Neural cell (in vitro differentiated cells): ENCODE measurements at regions not wholly inside any gene's neighbourhood (a gene's known extent, or its start where the extent isn't known, plus 50 kb on each side); places are given as distances from the start of the nearest gene placed in this dataset.

Experiments
- EP300 ChIP-seq: fragments of 450-650 bp; conservative IDR thresholded peaks from 2 replicates; pipeline ENCODE4 v1.6.1; 2014; ENCODE audit warnings: antibody characterized with exemption, mild to moderate bottlenecking, moderate library complexity; ENCODE audit not compliant: poor library complexity, severe bottlenecking
- EZH2 ChIP-seq: fragments of 200-600, 300-800 bp; shearing (Covaris generic), sonication (generic); IDR thresholded peaks from 2 replicates; pipeline ENCODE4 v1.6.1; 2014; ENCODE audit warnings: antibody characterized with exemption, low read length, borderline replicate concordance, mild to moderate bottlenecking; ENCODE audit not compliant: insufficient read depth, poor library complexity, severe bottlenecking
- MXI1 ChIP-seq: fragments of 450-650 bp; conservative IDR thresholded peaks from 2 replicates; pipeline ENCODE4 v1.6.1; 2014; ENCODE audit warnings: antibody characterized with exemption, mild to moderate bottlenecking; ENCODE audit not compliant: poor library complexity, severe bottlenecking
- POLR2AphosphoS5 ChIP-seq: IDR thresholded peaks from 2 replicates; pipeline ENCODE4 v1.6.1; 2012
- RAD21 ChIP-seq: fragments of 450-650 bp; conservative IDR thresholded peaks from 2 replicates; pipeline ENCODE4 v1.6.1; 2014; ENCODE audit warnings: antibody characterized with exemption, mild to moderate bottlenecking, moderate library complexity
- SMC3 ChIP-seq: fragments of 450-650 bp; conservative IDR thresholded peaks from 2 replicates; pipeline ENCODE4 v1.6.1; 2014; ENCODE audit warnings: antibody characterized with exemption, mild to moderate bottlenecking, moderate library complexity; ENCODE audit not compliant: poor library complexity
- TAF1 ChIP-seq: IDR thresholded peaks from 2 replicates; pipeline ENCODE4 v1.6.1; 2012; ENCODE audit warnings: low read depth
- TF ChIP-seq, protein P1 (sequence below): IDR thresholded peaks from 2 replicates; pipeline ENCODE4 v1.6.1; 2012; ENCODE audit warnings: borderline replicate concordance
- TF ChIP-seq, protein P2 (sequence below): fragments of 450-650 bp; IDR thresholded peaks from 2 replicates; pipeline ENCODE4 v1.5.1; 2014; ENCODE audit warnings: antibody characterized with exemption, mild to moderate bottlenecking, moderate library complexity; ENCODE audit not compliant: poor library complexity, severe bottlenecking

DNA sequence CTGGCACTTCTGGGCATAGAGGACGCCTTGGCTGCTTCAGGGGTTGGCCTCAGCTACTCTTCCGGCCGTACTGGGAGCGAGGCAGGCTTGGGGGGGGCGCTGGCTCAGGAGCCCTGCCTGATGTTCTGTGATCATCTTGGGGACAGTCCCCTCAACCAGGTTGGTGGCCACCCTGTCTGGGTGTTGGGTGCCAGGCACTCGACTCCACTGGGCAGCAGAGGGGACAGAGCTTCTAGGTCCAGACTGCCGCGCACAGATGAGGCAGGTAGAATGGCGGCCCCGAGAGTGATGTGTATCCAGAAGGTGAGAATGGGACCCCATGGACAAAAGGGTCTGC lies 84.9 kb downstream of the ASB1 start:
- TF ChIP-seq POLR2AphosphoS5 (no peak), RAD21 (no peak), EP300 (no peak), EZH2 (no peak), TAF1 (no peak), SMC3 (no peak), MXI1 (no peak)
- TF ChIP-seq, protein P1, sequence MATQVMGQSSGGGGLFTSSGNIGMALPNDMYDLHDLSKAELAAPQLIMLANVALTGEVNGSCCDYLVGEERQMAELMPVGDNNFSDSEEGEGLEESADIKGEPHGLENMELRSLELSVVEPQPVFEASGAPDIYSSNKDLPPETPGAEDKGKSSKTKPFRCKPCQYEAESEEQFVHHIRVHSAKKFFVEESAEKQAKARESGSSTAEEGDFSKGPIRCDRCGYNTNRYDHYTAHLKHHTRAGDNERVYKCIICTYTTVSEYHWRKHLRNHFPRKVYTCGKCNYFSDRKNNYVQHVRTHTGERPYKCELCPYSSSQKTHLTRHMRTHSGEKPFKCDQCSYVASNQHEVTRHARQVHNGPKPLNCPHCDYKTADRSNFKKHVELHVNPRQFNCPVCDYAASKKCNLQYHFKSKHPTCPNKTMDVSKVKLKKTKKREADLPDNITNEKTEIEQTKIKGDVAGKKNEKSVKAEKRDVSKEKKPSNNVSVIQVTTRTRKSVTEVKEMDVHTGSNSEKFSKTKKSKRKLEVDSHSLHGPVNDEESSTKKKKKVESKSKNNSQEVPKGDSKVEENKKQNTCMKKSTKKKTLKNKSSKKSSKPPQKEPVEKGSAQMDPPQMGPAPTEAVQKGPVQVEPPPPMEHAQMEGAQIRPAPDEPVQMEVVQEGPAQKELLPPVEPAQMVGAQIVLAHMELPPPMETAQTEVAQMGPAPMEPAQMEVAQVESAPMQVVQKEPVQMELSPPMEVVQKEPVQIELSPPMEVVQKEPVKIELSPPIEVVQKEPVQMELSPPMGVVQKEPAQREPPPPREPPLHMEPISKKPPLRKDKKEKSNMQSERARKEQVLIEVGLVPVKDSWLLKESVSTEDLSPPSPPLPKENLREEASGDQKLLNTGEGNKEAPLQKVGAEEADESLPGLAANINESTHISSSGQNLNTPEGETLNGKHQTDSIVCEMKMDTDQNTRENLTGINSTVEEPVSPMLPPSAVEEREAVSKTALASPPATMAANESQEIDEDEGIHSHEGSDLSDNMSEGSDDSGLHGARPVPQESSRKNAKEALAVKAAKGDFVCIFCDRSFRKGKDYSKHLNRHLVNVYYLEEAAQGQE: no peak
- TF ChIP-seq, protein P2, sequence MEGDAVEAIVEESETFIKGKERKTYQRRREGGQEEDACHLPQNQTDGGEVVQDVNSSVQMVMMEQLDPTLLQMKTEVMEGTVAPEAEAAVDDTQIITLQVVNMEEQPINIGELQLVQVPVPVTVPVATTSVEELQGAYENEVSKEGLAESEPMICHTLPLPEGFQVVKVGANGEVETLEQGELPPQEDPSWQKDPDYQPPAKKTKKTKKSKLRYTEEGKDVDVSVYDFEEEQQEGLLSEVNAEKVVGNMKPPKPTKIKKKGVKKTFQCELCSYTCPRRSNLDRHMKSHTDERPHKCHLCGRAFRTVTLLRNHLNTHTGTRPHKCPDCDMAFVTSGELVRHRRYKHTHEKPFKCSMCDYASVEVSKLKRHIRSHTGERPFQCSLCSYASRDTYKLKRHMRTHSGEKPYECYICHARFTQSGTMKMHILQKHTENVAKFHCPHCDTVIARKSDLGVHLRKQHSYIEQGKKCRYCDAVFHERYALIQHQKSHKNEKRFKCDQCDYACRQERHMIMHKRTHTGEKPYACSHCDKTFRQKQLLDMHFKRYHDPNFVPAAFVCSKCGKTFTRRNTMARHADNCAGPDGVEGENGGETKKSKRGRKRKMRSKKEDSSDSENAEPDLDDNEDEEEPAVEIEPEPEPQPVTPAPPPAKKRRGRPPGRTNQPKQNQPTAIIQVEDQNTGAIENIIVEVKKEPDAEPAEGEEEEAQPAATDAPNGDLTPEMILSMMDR: no peak
